ENCODE measurements at regions not wholly inside any gene's neighbourhood (a gene's known extent, or its start where the extent isn't known, plus 50 kb on each side); places are given as distances from the start of the nearest gene placed in this dataset.

- TF ChIP-seq ATF3 (IDR thresholded peaks at IDR 0.05) (no peak), EZH2 (IDR thresholded peaks at IDR 0.05) (no peak)
These were observed 246.7 kb upstream of the EPHA4 start (continued) for GRCh38 chr2:221818616-221819320.

DNA sequence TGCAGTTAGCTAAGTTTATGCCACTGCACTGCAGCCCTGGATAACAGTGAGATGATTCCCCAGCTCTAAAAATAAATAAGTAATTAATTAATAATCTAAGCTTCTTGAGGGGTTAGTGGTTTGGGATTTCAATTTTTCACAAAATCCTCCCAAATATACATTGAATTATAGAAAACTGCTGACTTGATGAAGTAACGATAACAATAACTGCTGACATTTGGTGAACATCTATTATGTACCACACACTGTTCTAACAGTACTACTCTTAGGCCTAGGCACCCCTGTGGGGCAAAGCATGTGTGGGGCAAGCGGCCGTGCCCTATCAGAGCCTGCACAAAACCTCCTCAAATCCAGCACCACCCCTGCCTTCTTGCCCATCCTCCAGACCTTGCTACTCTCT is 245.8 kb upstream of the EPHA4 start:
- intact Hi-C loops (cut with micrococcal nuclease): no loop called here
- CTCF ChIA-PET: no interaction called here
- RAD21 ChIA-PET (ENCODE audit: low non-redundant PET in 1 of 2, low total read pairs in 2 of 2, uncharacterized antibody in 2 of 2, unreplicated experiment in 2 of 2): no interaction called here
- H2AFZ ChIP-seq (ENCODE audit: low read depth, low read length, poor library complexity, severe bottlenecking): no peak overlapping the region
- H3K4me1 ChIP-seq (ENCODE audit: control insufficient read depth in 1 of 2, insufficient read depth in 2 of 2, low read length in 2 of 2): peaks cover 9 to 10% of the 10 kb centered on the region in 2 experiments
- no peak overlapping the region for H3K27ac ChIP-seq (ENCODE audit: low read depth, low read length)
- TF ChIP-seq TCF7L2 (IDR thresholded peaks at IDR 0.05; ENCODE audit: borderline replicate concordance, extremely low read depth, insufficient read depth, insufficient read length): no peak
- TF ChIP-seq ZFX (IDR thresholded peaks at IDR 0.05): no peak
- no peak for TF ChIP-seq EGR1 (IDR thresholded peaks at IDR 0.05; ENCODE audit: low read depth)
- BruUV-seq (replicated peaks): no TSS peak
- H3K9me3 ChIP-seq (ENCODE audit: control insufficient read depth in 1 of 2, insufficient read depth in 1 of 2, low read depth in 1 of 2, low read length in 2 of 2): no peaks in the 10 kb centered on the region
- H3K36me3 ChIP-seq (ENCODE audit: control insufficient read depth in 1 of 2, insufficient read depth in 2 of 2, low read length in 2 of 2): no peaks in the 10 kb centered on the region
- POLR2A ChIA-PET: no interaction called here
- no peaks in the 10 kb centered on the region for H4K20me1 ChIP-seq (ENCODE audit: insufficient read depth)
- no peak overlapping the region for H3K4me3 ChIP-seq (replicated peaks in 1 of 2; ENCODE audit: low read depth in 1 of 2, low read length in 2 of 2)
- H3K9me2 ChIP-seq (ENCODE audit: insufficient read depth): no peaks in the 10 kb centered on the region
- no peak overlapping the region for H3K4me2 ChIP-seq (ENCODE audit: low read length)
- H3K79me2 ChIP-seq (ENCODE audit: insufficient read depth, low read length): no peaks in the 10 kb centered on the region
- no peak for ATAC-seq
- no peaks in the 10 kb centered on the region for H3K27me3 ChIP-seq (ENCODE audit: insufficient read depth, low read length)
- H3K9ac ChIP-seq (ENCODE audit: low read length): no peak overlapping the region
- no peak for DNase-seq (ENCODE audit: low read depth, low spot score)

DNA sequence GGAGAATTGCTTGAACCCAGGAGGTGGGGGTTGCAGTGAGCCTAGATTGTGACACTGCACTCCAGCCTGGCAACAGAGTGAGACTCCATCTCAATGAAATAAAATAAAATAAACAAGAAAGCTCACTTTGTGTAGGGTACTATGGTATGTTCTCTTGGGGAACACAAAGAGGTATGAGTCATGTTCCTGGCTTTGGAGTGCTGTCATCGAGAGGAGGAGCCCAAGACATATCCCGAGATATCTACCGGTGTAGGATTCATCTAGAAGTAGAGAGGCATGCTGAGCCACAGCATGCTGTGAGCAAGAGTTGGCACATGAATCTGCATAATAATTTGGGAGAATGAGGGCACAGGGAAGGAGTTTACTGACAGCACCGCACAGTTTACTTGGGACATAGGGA is 244.9 kb upstream of the EPHA4 start:
- ChIA-PET CTCF (no interaction called here), POLR2A (no interaction called here), RAD21 (ENCODE audit: low non-redundant PET in 1 of 2, low total read pairs in 2 of 2, uncharacterized antibody in 2 of 2, unreplicated experiment in 2 of 2) (no interaction called here)
- Histone ChIP-seq H3K27ac (ENCODE audit: low read depth, low read length) (no peak overlapping the region), H3K4me1 (ENCODE audit: control insufficient read depth in 1 of 2, insufficient read depth in 2 of 2, low read length in 2 of 2) (peaks cover 9 to 10% of the 10 kb centered on the region in 2 experiments), H3K79me2 (ENCODE audit: insufficient read depth, low read length) (no peaks in the 10 kb centered on the region), H3K4me3 (replicated peaks in 1 of 2; ENCODE audit: low read depth in 1 of 2, low read length in 2 of 2) (no peak overlapping the region), H3K9me2 (ENCODE audit: insufficient read depth) (no peaks in the 10 kb centered on the region), H3K9ac (ENCODE audit: low read length) (no peak overlapping the region), H3K36me3 (ENCODE audit: control insufficient read depth in 1 of 2, insufficient read depth in 2 of 2, low read length in 2 of 2) (no peaks in the 10 kb centered on the region), H3K27me3 (ENCODE audit: insufficient read depth, low read length) (no peaks in the 10 kb centered on the region), H2AFZ (ENCODE audit: low read depth, low read length, poor library complexity, severe bottlenecking) (no peak overlapping the region), H4K20me1 (ENCODE audit: insufficient read depth) (no peaks in the 10 kb centered on the region), H3K9me3 (ENCODE audit: control insufficient read depth in 1 of 2, insufficient read depth in 1 of 2, low read depth in 1 of 2, low read length in 2 of 2) (no peaks in the 10 kb centered on the region), H3K4me2 (ENCODE audit: low read length) (no peak overlapping the region)
- DNase-seq (ENCODE audit: low read depth, low spot score) (no peak), ATAC-seq (no peak; the same call in 1 of the 2 replicates)
- intact Hi-C loops (cut with micrococcal nuclease): no loop called here
- no TSS peak for BruUV-seq (replicated peaks)
- TF ChIP-seq RAD21 (IDR thresholded peaks at IDR 0.05; ENCODE audit: low read depth) (no peak), ATF3 (IDR thresholded peaks at IDR 0.05) (no peak), SRF (IDR thresholded peaks at IDR 0.05; ENCODE audit: low read depth) (no peak), SIN3A (IDR thresholded peaks at IDR 0.05; ENCODE audit: low read depth) (no peak), JUND (IDR thresholded peaks at IDR 0.05) (no peak), CBX3 (IDR thresholded peaks at IDR 0.05; ENCODE audit: low read depth) (no peak), FOSL1 (IDR thresholded peaks at IDR 0.05; ENCODE audit: low read depth) (no peak), ZFX (IDR thresholded peaks at IDR 0.05) (no peak), POLR2A (IDR thresholded peaks at IDR 0.05; ENCODE audit: borderline replicate concordance, extremely low read depth, insufficient read depth, insufficient read length) (no peak)
- TF ChIP-seq, protein P1, sequence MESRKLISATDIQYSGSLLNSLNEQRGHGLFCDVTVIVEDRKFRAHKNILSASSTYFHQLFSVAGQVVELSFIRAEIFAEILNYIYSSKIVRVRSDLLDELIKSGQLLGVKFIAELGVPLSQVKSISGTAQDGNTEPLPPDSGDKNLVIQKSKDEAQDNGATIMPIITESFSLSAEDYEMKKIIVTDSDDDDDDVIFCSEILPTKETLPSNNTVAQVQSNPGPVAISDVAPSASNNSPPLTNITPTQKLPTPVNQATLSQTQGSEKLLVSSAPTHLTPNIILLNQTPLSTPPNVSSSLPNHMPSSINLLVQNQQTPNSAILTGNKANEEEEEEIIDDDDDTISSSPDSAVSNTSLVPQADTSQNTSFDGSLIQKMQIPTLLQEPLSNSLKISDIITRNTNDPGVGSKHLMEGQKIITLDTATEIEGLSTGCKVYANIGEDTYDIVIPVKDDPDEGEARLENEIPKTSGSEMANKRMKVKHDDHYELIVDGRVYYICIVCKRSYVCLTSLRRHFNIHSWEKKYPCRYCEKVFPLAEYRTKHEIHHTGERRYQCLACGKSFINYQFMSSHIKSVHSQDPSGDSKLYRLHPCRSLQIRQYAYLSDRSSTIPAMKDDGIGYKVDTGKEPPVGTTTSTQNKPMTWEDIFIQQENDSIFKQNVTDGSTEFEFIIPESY (IDR thresholded peaks at IDR 0.05; ENCODE audit: extremely low read depth, insufficient replicate concordance, low read length): no peak
- TF ChIP-seq, protein P2, sequence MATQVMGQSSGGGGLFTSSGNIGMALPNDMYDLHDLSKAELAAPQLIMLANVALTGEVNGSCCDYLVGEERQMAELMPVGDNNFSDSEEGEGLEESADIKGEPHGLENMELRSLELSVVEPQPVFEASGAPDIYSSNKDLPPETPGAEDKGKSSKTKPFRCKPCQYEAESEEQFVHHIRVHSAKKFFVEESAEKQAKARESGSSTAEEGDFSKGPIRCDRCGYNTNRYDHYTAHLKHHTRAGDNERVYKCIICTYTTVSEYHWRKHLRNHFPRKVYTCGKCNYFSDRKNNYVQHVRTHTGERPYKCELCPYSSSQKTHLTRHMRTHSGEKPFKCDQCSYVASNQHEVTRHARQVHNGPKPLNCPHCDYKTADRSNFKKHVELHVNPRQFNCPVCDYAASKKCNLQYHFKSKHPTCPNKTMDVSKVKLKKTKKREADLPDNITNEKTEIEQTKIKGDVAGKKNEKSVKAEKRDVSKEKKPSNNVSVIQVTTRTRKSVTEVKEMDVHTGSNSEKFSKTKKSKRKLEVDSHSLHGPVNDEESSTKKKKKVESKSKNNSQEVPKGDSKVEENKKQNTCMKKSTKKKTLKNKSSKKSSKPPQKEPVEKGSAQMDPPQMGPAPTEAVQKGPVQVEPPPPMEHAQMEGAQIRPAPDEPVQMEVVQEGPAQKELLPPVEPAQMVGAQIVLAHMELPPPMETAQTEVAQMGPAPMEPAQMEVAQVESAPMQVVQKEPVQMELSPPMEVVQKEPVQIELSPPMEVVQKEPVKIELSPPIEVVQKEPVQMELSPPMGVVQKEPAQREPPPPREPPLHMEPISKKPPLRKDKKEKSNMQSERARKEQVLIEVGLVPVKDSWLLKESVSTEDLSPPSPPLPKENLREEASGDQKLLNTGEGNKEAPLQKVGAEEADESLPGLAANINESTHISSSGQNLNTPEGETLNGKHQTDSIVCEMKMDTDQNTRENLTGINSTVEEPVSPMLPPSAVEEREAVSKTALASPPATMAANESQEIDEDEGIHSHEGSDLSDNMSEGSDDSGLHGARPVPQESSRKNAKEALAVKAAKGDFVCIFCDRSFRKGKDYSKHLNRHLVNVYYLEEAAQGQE (IDR thresholded peaks at IDR 0.05; ENCODE audit: low read depth): no peak

Measured in HCT116 (cell line).